ENCODE measurements at regions not wholly inside any gene's neighbourhood (a gene's known extent, or its start where the extent isn't known, plus 50 kb on each side); places are given as distances from the start of the nearest gene placed in this dataset.
A peak's percentile ranks its signal among the peaks of the same experiment; 100 is the strongest.

DNA sequence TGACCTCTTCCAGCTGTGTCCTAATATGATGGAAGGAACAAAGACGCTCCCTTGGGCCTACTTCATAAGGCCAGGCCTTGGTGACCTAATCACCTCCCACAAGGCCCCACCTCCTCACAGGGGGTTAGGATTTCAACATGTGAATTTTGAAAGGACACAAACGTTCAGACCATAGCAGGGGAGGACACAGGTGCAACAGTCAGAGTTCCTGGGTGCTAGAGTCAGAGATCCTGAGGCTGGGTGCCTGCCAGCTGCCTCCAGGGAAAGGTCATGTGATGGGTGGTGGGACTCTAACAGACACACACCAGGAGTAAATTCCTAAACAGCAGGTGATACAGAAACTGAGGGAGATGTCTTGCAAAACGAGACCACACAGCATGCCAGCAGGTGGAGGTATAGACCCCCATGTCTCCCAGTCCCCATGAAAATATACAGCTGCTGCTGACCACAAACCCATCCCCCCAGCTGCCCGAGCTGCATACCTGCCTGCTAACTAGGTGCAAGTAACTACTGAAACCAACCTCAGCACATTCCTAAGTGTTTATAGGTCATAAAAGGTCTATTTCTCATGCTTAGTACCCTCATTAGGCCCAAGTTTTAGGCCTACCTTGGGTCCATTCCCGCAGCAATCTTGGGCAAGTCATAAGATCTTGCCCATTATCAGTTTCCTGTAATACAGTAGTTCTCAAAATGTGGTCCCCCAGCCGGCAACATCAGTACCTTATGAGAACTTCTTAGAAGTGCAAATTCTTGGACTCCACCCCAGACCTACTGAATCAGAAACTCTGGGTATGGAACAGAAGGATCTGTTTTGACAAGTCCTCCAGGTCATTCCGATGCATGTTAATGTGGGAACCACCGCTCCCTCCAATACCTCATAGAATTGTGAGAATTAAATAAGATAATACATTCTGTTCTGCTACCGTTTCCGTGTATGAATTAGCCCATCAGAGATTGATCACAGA is 245.3 kb downstream of the ENC1 start:
- no peak overlapping the region for H2BK15ac ChIP-seq (ENCODE audit: low read length)
- peaks cover 0 to 6% (median 4%) of the 10 kb centered on the region in 4 experiments; a peak in 6 of 7 replicates for H3K4me1 ChIP-seq (replicated peaks in 1 of 4; ENCODE audit: control insufficient read depth in 3 of 4, insufficient read depth in 4 of 4, low read length in 3 of 4)
- no peak overlapping the region for H3K56ac ChIP-seq (replicated peaks; ENCODE audit: insufficient read length, low read depth, low read length)
- no peak overlapping the region for H2BK20ac ChIP-seq (ENCODE audit: low read length)
- CTCF ChIA-PET (ENCODE audit: partially characterized antibody), result interaction anchor here (0.6 to 1.8 kb wide), 13 partner anchors 12 to 254 kb away, joined by 3 to 8 read pairs (median 6); partner anchors contain the start of gene ENC1
- H3K23ac ChIP-seq (ENCODE audit: insufficient read length), result no peak overlapping the region
- H2BK5ac ChIP-seq (ENCODE audit: low read depth, low read length), result no peak overlapping the region
- H3K9ac ChIP-seq (replicated peaks in 1 of 4; ENCODE audit: extremely low read depth in 1 of 4, low read depth in 3 of 4, low read length in 3 of 4), result no peak overlapping the region
- H4K91ac ChIP-seq (replicated peaks; ENCODE audit: insufficient read length, low read length), result no peak overlapping the region
- peak overlapping the region; percentile 10 to 32; a peak in 1 of 4 replicates for H3K4me2 ChIP-seq (ENCODE audit: insufficient read depth in 1 of 2, low read depth in 2 of 2, low read length in 2 of 2)
- FAIRE-seq, result peak; percentile 90
- no peaks in the 10 kb centered on the region for H3K36me3 ChIP-seq (ENCODE audit: control insufficient read depth in 2 of 4, insufficient read depth in 4 of 4, low read length in 3 of 4)
- no peak overlapping the region for H4K5ac ChIP-seq (ENCODE audit: insufficient read length, low read depth, low read length)
- no peak overlapping the region for H3K4ac ChIP-seq (replicated peaks; ENCODE audit: insufficient read length, low read depth, low read length)
- peak overlapping the region; percentile 65; the same call in 1 of the 2 replicates for H2BK12ac ChIP-seq (ENCODE audit: low read depth, low read length)
- H3K79me1 ChIP-seq (ENCODE audit: low read depth, low read length), result no peaks in the 10 kb centered on the region
- H3K27ac ChIP-seq (ENCODE audit: low read depth, low read length), result no peak overlapping the region
- 71% methylated on average over 10 of the region's 10 CpGs; no CpG with 5 or more reads in 1 of the 2 experiments for WGBS, 2 experiments (ENCODE audit: extremely low coverage in 1 of 2, insufficient coverage in 1 of 2, insufficient read length in 1 of 2, insufficient replicate concordance in 2 of 2, low coverage in 1 of 2, low lambda C conversion rate in 2 of 2, missing lambda C conversion rate in 1 of 2)
- H2BK120ac ChIP-seq (replicated peaks; ENCODE audit: low read depth, low read length), result no peak overlapping the region
- no peak overlapping the region for H2AK5ac ChIP-seq (ENCODE audit: low read depth, low read length)
- H3K18ac ChIP-seq (ENCODE audit: extremely low read depth, low read length), result no peak overlapping the region
- H3K14ac ChIP-seq (ENCODE audit: insufficient read length), result no peak overlapping the region
- H3K4me3 ChIP-seq (ENCODE audit: extremely low read depth in 1 of 4, insufficient read depth in 2 of 4, low read depth in 3 of 4, low read length in 4 of 4), result no peak overlapping the region
- peaks cover 2% of the 10 kb centered on the region in 2 experiments for H4K20me1 ChIP-seq (replicated peaks in 1 of 2; ENCODE audit: control insufficient read depth in 1 of 2, insufficient read depth in 2 of 2, low read length in 2 of 2)
- peak; percentile 66 to 82 for DNase-seq (ENCODE audit: low read depth in 1 of 2, low spot score in 2 of 2)
- POLR2A ChIA-PET (ENCODE audit: partially characterized antibody), result interaction anchor here (1.2 to 2.2 kb wide), 2 partner anchors 15 to 245 kb away, joined by 3 to 11 read pairs; partner anchors contain the start of gene ENC1
- no peaks in the 10 kb centered on the region for H3K9me3 ChIP-seq (ENCODE audit: insufficient read depth in 2 of 2, low read depth in 1 of 2, low read length in 1 of 2)
- no peak overlapping the region for H2AFZ ChIP-seq (ENCODE audit: low read length)
- H3K79me2 ChIP-seq (ENCODE audit: control insufficient read depth in 1 of 2, insufficient read depth in 2 of 2, low read length in 2 of 2), result no peaks in the 10 kb centered on the region
- no peaks in the 10 kb centered on the region for H3K23me2 ChIP-seq (ENCODE audit: low read depth, low read length)
- H3K27me3 ChIP-seq (replicated peaks in 1 of 4; ENCODE audit: control insufficient read depth in 3 of 4, extremely low read depth in 1 of 4, insufficient read depth in 3 of 4, low read length in 3 of 4), result peaks cover 0 to 19% (median 10%) of the 10 kb centered on the region in 4 experiments; a peak in 4 of 7 replicates
- H4K8ac ChIP-seq (ENCODE audit: extremely low read depth, insufficient read depth, low read length), result no peak overlapping the region
- TF ChIP-seq TAF7 (optimal IDR thresholded peaks at IDR 0.05; ENCODE audit: borderline replicate concordance, low read depth, low read length), result no peak
- TF ChIP-seq SIRT6 (IDR thresholded peaks at IDR 0.05; ENCODE audit: low read length), result no peak
- no peak for TF ChIP-seq POU5F1 (IDR thresholded peaks at IDR 0.05; ENCODE audit: low read depth, low read length)
- TF ChIP-seq EGR1 (IDR thresholded peaks at IDR 0.05; ENCODE audit: borderline replicate concordance, low read depth, low read length), result no peak
- peak; percentile 48; the same call in 1 of the 2 replicates for TF ChIP-seq KDM1A (IDR thresholded peaks at IDR 0.05; ENCODE audit: borderline replicate concordance, low read length)
- TF ChIP-seq SUZ12 (IDR thresholded peaks at IDR 0.05; ENCODE audit: low read length), result no peak
- no peak for TF ChIP-seq EZH2 (IDR thresholded peaks at IDR 0.05; ENCODE audit: low read depth, low read length, severe bottlenecking)
- no peak for TF ChIP-seq SAP30 (IDR thresholded peaks at IDR 0.05; ENCODE audit: insufficient read depth, insufficient replicate concordance, low read length)
- TF ChIP-seq, protein P1, sequence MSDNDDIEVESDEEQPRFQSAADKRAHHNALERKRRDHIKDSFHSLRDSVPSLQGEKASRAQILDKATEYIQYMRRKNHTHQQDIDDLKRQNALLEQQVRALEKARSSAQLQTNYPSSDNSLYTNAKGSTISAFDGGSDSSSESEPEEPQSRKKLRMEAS (IDR thresholded peaks at IDR 0.05), result peak; percentile 38; the same call in 1 of the 2 replicates
- no peak for TF ChIP-seq RFX5 (IDR thresholded peaks at IDR 0.05; ENCODE audit: borderline replicate concordance, low read depth, low read length)
- peak; percentile 99 for TF ChIP-seq TCF12 (IDR thresholded peaks at IDR 0.05; ENCODE audit: low read depth, low read length)
